ENCODE measurements at regions not wholly inside any gene's neighbourhood (a gene's known extent, or its start where the extent isn't known, plus 50 kb on each side); places are given as distances from the start of the nearest gene placed in this dataset.
"Not testable (repeated sequence)": the region's sequence is repeated elsewhere in the genome, so short reads cannot be mapped to it uniquely, and the experiment has no call there.

DNA sequence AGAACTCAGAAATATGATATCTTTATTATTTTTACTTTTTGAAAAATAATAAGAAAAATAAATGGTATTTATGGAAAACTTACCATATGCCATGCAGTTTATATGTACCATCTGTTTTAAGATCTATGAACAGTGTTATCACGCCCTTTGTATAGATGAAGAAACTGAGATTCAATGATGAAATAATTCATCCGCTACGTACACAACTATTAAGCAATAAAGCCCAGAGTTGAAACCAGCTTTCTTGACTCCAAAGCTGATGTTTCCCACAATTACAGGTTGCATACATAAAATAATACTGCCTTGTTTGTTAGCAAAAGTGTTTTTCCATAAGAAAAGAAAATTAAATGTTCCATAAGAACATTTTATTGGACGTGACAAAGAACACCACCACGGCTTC is 67.2 kb upstream of the BCL6 start:
- intact Hi-C loops (cut with DNase I) = no loop called here
- H3K27ac ChIP-seq = no peak overlapping the region
- DNase-seq = no peak

DNA sequence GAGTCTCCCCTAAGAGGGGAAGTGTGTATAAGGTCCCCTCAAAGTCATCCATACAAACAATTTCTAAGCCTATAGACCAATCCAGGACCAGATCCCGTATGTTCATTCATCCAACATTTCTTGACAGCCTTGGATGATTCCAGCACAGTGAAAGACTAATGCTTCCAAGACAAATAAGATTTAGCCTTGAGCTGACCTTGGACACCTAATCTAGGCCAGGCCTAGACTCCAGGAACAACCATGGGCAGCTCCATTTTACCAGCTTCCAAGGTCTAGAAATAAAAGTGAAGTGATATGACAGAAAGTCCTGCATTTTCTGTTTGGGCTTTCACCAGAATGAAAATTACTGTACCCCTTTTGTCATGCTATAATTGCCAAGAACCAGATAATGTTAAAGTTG is 67.9 kb upstream of the BCL6 start:
- Histone ChIP-seq H3K27ac (no peak overlapping the region), H3K4me1 (peaks cover 15% of the 10 kb centered on the region), H3K27me3 (ENCODE audit: low read depth) (no peaks in the 10 kb centered on the region), H3K36me3 (no peaks in the 10 kb centered on the region), H3K4me3 (no peak overlapping the region), H3K9me3 (no peaks in the 10 kb centered on the region)
- no peak for ATAC-seq
- DNase-seq = no peak
- intact Hi-C loops (cut with DNase I) = no loop called here
- TF ChIP-seq, protein P1, sequence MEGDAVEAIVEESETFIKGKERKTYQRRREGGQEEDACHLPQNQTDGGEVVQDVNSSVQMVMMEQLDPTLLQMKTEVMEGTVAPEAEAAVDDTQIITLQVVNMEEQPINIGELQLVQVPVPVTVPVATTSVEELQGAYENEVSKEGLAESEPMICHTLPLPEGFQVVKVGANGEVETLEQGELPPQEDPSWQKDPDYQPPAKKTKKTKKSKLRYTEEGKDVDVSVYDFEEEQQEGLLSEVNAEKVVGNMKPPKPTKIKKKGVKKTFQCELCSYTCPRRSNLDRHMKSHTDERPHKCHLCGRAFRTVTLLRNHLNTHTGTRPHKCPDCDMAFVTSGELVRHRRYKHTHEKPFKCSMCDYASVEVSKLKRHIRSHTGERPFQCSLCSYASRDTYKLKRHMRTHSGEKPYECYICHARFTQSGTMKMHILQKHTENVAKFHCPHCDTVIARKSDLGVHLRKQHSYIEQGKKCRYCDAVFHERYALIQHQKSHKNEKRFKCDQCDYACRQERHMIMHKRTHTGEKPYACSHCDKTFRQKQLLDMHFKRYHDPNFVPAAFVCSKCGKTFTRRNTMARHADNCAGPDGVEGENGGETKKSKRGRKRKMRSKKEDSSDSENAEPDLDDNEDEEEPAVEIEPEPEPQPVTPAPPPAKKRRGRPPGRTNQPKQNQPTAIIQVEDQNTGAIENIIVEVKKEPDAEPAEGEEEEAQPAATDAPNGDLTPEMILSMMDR (IDR thresholded peaks at IDR 0.05) = no peak

More for the DNA sequence above, 67.2 kb upstream of the BCL6 start:
- TF ChIP-seq, protein P1 (IDR thresholded peaks at IDR 0.05) = no peak
- Histone ChIP-seq H3K27me3 (ENCODE audit: low read depth) (no peaks in the 10 kb centered on the region), H3K9me3 (no peaks in the 10 kb centered on the region), H3K4me1 (peaks cover 15% of the 10 kb centered on the region), H3K4me3 (no peak overlapping the region), H3K36me3 (no peaks in the 10 kb centered on the region)
- ATAC-seq = no peak

DNA sequence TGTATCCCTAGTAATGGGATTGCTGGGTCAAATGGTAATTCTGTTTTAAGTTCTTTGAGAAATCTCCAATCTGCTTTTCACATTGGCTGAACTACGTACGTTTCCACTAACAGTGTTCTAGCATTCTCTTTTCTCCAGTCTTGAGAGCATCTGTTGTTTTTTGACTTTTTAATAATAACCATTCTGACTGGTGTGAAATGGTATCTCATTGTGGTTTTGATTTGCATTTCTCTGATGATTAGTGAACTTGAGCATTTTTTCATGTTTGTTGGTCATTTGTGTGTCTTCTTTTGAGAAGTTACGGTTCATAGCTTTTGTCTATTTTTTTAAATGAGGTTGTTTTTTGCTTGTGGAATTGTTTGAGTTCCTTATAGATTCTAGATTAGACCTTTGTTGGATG is 72.5 kb upstream of the BCL6 start:
- H3K9me3 ChIP-seq; H3K27me3 ChIP-seq (ENCODE audit: low read depth); ATAC-seq; H3K27ac ChIP-seq; DNase-seq; H3K36me3 ChIP-seq; H3K4me3 ChIP-seq; intact Hi-C loops (cut with DNase I); H3K4me1 ChIP-seq: not testable (repeated sequence)

- no peaks in the 10 kb centered on the region for H3K27me3 ChIP-seq (ENCODE audit: low read depth)
- no peaks in the 10 kb centered on the region for H3K36me3 ChIP-seq
- no peak for ATAC-seq
- H3K27ac ChIP-seq = no peak overlapping the region
- H3K4me1 ChIP-seq = no peaks in the 10 kb centered on the region
- no peak for DNase-seq
- TF ChIP-seq, protein P1 (IDR thresholded peaks at IDR 0.05) = no peak
- H3K9me3 ChIP-seq = no peaks in the 10 kb centered on the region
- intact Hi-C loops (cut with DNase I) = no loop called here
- H3K4me3 ChIP-seq = no peak overlapping the region
Observed at GRCh38 chr3:187821616-187822317, 76.5 kb upstream of the BCL6 start.

GRCh38 chr3:187822402-187822801 is 77.1 kb upstream of the BCL6 start:
- DNase-seq = no peak
- Histone ChIP-seq H3K9me3 (no peaks in the 10 kb centered on the region), H3K27ac (no peak overlapping the region), H3K36me3 (no peaks in the 10 kb centered on the region), H3K27me3 (ENCODE audit: low read depth) (no peaks in the 10 kb centered on the region), H3K4me3 (no peak overlapping the region), H3K4me1 (no peaks in the 10 kb centered on the region)
- intact Hi-C loops (cut with DNase I) = no loop called here
- no peak for ATAC-seq
- TF ChIP-seq, protein P1 (IDR thresholded peaks at IDR 0.05) = no peak

GRCh38 chr3:187823746-187824145 is 78.5 kb upstream of the BCL6 start:
- Histone ChIP-seq H3K27me3 (ENCODE audit: low read depth) (no peaks in the 10 kb centered on the region), H3K4me1 (no peaks in the 10 kb centered on the region), H3K27ac (no peak overlapping the region), H3K36me3 (no peaks in the 10 kb centered on the region), H3K9me3 (no peaks in the 10 kb centered on the region), H3K4me3 (no peak overlapping the region)
- TF ChIP-seq, protein P1 (IDR thresholded peaks at IDR 0.05) = no peak
- intact Hi-C loops (cut with DNase I) = no loop called here
- ATAC-seq = no peak
- no peak for DNase-seq

Measured in lower lobe of right lung (tissue), 2 donors.